B cell (primary cell): ENCODE measurements at regions not wholly inside any gene's neighbourhood (a gene's known extent, or its start where the extent isn't known, plus 50 kb on each side); places are given as distances from the start of the nearest gene placed in this dataset.

Experiments
- ATAC-seq: fragments of 200-7000 bp; cut with Tn5 transposase; one replicate; pipeline ENCODE4 v1.10.0; 2021; ENCODE audit warnings: low read depth, mild to moderate bottlenecking, moderate number of reproducible peaks, moderate library complexity
- CTCF ChIA-PET: fragments of 350-600 bp; sonication (Branson Sonifier 250); formaldehyde crosslinking; loops from one replicate; lab custom pipeline; 2021; ENCODE audit warnings: antibody characterized with exemption, inconsistent platforms; lab: Charles Lee
- POLR2A ChIA-PET: fragments of 350-600 bp; sonication (Branson Sonifier 250); formaldehyde crosslinking; loops from one replicate; lab custom pipeline; 2021; ENCODE audit warnings: antibody characterized with exemption; lab: Charles Lee
- DNase-seq: peaks from one replicate; pipeline ENCODE4 v3.0.0; 2013
- H2AFZ ChIP-seq: 2 replicates; pipeline ENCODE4 v1.6.1; 2012; ENCODE audit warnings: mild to moderate bottlenecking, low read depth, low read length; ENCODE audit not compliant: insufficient read depth, poor library complexity, severe bottlenecking
- H3K27ac ChIP-seq, 2 donors: 1 replicate in 1 of 2; 2 replicates in 1 of 2; pipeline ENCODE4 v1.5.1; 2012 to 2013; ENCODE audit warnings: low read length in 2 of 2, mild to moderate bottlenecking in 2 of 2, moderate library complexity in 1 of 2
- H3K27me3 ChIP-seq, 4 experiments: fragments of 200-600 bp in 1 of 4; sonication (generic) in 1 of 4; replicated peaks in 1 of 4; 1 replicate in 2 of 4; 2 replicates in 2 of 4; pipeline versions ENCODE4 v1.6.1 to v1.7.0; 2013 to 2016; ENCODE audit warnings: low read length in 3 of 4, mild to moderate bottlenecking in 2 of 4, mixed read lengths in 1 of 4, moderate library complexity in 1 of 4; ENCODE audit not compliant: insufficient read depth in 4 of 4, control insufficient read depth in 3 of 4; ENCODE audit errors: control extremely low read depth in 1 of 4
- H3K36me3 ChIP-seq, 2 experiments: replicated peaks in 1 of 2; 1 replicate in 1 of 2; 2 replicates in 1 of 2; pipeline versions ENCODE4 v1.6.1 to v1.7.1; 2013; ENCODE audit warnings: low read length in 1 of 2; ENCODE audit not compliant: insufficient read depth in 2 of 2, control insufficient read depth in 1 of 2; ENCODE audit errors: control extremely low read depth in 1 of 2, extremely low read depth in 1 of 2
- H3K4me1 ChIP-seq, 2 donors: fragments of 200-600 bp in 1 of 2; sonication (generic) in 1 of 2; 1 replicate in 1 of 2; 2 replicates in 1 of 2; pipeline versions ENCODE4 v1.5.1 to v1.6.1; 2013 to 2017; ENCODE audit warnings: low read length in 2 of 2; ENCODE audit not compliant: control insufficient read depth in 2 of 2, insufficient read depth in 2 of 2
- H3K4me2 ChIP-seq: replicated peaks from 2 replicates; pipeline ENCODE3; 2012; ENCODE audit warnings: mild to moderate bottlenecking, low read depth, low read length; ENCODE audit not compliant: poor library complexity, severe bottlenecking
- H3K4me3 ChIP-seq, 5 experiments: fragments of 200-600 bp in 1 of 5; sonication (generic) in 1 of 5; 1 replicate in 3 of 5; 2 replicates in 2 of 5; pipeline versions ENCODE4 v1.5.1 to v1.7.0; 2011 to 2016; ENCODE audit warnings: low read length in 4 of 5, mild to moderate bottlenecking in 4 of 5, low read depth in 2 of 5, control low read depth in 1 of 5, moderate library complexity in 1 of 5; ENCODE audit not compliant: insufficient read depth in 1 of 5; ENCODE audit errors: control extremely low read depth in 1 of 5, extremely low read depth in 1 of 5
- H3K79me2 ChIP-seq: fragments of 200-600 bp; sonication (generic); one replicate; pipeline ENCODE4 v1.6.0; 2016; ENCODE audit warnings: low read length; ENCODE audit not compliant: control insufficient read depth, insufficient read depth
- H3K9ac ChIP-seq: fragments of 200-600 bp; sonication (generic); 2 replicates; pipeline ENCODE4 v1.6.1; 2017; ENCODE audit warnings: mild to moderate bottlenecking, low read length, moderate library complexity
- H3K9me3 ChIP-seq, 3 donors: one replicate each; pipeline versions ENCODE4 v1.6.1 to v1.7.1; 2013; ENCODE audit warnings: low read length in 2 of 3; ENCODE audit not compliant: control insufficient read depth in 2 of 3, insufficient read depth in 1 of 3; ENCODE audit errors: control extremely low read depth in 1 of 3
- H4K20me1 ChIP-seq: 2 replicates; pipeline ENCODE4 v1.6.0; 2012; ENCODE audit warnings: mild to moderate bottlenecking, low read length; ENCODE audit not compliant: insufficient read depth, control insufficient read depth, poor library complexity, severe bottlenecking
- H3K27ac Mint-ChIP-seq: one replicate; pipeline ENCODE4 v1.8.0; 2021; ENCODE audit warnings: mixed read lengths
- H3K27me3 Mint-ChIP-seq: one replicate; pipeline ENCODE4 v1.8.0; 2021; ENCODE audit warnings: mixed read lengths
- H3K4me1 Mint-ChIP-seq: one replicate; pipeline ENCODE4 v1.8.0; 2021; ENCODE audit warnings: mixed read lengths
- H3K4me3 Mint-ChIP-seq: one replicate; pipeline ENCODE4 v1.8.0; 2021; ENCODE audit warnings: mixed read lengths
- H3K9me3 Mint-ChIP-seq: one replicate; pipeline ENCODE4 v1.8.0; 2022; ENCODE audit warnings: mixed read lengths; ENCODE audit not compliant: insufficient read depth
- CTCF ChIP-seq: fragments of 200-600 bp; IDR thresholded peaks from one replicate; pipeline ENCODE4 v1.8.0; 2022; ENCODE audit warnings: antibody characterized with exemption, mild to moderate bottlenecking
- EZH2 ChIP-seq: IDR thresholded peaks from 2 replicates; pipeline ENCODE4 v1.6.1; 2012; ENCODE audit warnings: borderline replicate concordance, low read depth, mild to moderate bottlenecking, moderate library complexity, low read length; ENCODE audit not compliant: insufficient read depth, poor library complexity, severe bottlenecking
- WGBS: methylation state at CpG from one replicate; pipeline ENCODE4 v1.1.5; 2013; ENCODE audit warnings: missing lambda C conversion rate; ENCODE audit not compliant: insufficient coverage; 5-methylcytosine and 5-hydroxymethylcytosine counted together
- intact Hi-C: fragments of 100-400 bp; cut with micrococcal nuclease; formaldehyde crosslinking; loops from one replicate; pipeline ENCODE4 v1.10.0; 2022

DNA sequence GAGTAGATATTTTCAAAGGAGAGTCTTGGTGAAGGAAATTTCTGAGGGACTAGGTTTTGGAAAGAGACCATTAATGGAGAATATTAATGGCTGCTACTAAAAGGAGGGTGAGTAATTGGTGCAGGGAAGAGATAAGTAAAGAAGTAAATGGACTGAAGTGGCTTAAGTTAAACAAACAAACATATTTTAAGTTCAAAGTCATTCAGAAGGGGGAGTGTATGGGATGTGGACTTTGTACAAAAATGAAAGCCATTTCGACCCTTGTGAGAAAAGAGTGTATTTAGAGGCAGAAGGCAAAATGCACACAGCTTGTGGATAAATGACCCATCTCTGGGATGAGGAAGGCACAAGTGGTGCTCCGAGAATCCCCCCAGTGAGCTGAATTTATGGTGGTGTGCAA, 171.7 kb downstream of the BACH1 start:
- peaks cover 0 to 1% (median 0%) of the 10 kb centered on the region in 3 donors for H3K9me3 ChIP-seq
- WGBS: 100% methylated on average over 1 of the region's 2 CpGs
- CTCF ChIA-PET: no interaction called here
- TF ChIP-seq CTCF (no peak), EZH2 (no peak)
- Mint-ChIP-seq H3K4me1 (peaks cover 9% of the 10 kb centered on the region), H3K9me3 (no peaks in the 10 kb centered on the region), H3K27me3 (no peaks in the 10 kb centered on the region), H3K4me3 (no peak overlapping the region), H3K27ac (no peak overlapping the region)
- no peaks in the 10 kb centered on the region for H3K36me3 ChIP-seq
- no peaks in the 10 kb centered on the region for H4K20me1 ChIP-seq
- H3K4me1 ChIP-seq: no peaks in the 10 kb centered on the region
- no peaks in the 10 kb centered on the region for H3K27me3 ChIP-seq
- H2AFZ ChIP-seq: no peak overlapping the region
- POLR2A ChIA-PET: no interaction called here
- H3K79me2 ChIP-seq: no peaks in the 10 kb centered on the region
- H3K27ac ChIP-seq: no peak overlapping the region
- intact Hi-C loops: loop anchor here (10.0 kb wide), 1 partner anchor 1614 kb away; no protein-coding TSS in a partner anchor
- no peak overlapping the region for H3K9ac ChIP-seq
- no peak for DNase-seq
- H3K4me2 ChIP-seq: no peak overlapping the region
- no peak for ATAC-seq
- H3K4me3 ChIP-seq: no peak overlapping the region

DNA sequence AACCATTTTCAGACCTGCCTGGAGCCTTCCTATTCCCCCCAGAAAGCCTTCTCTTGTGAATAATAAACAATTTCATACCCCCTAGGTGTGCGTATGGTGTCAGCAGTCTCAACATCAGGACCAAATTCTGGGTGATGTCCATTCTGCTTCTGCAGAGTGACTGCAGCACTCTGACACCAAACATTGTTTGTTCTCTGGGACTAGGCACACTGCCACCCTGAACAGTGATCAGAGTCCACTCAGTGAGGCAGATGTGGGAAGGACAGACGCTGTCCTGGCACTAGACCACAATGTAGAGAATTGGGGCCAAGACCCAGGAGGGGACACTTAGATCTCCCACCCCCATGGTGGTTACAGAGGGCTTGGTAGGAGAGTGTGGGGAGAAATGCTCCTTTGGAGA, 175.1 kb downstream of the BACH1 start:
- no peaks in the 10 kb centered on the region for H3K27me3 Mint-ChIP-seq
- no peak overlapping the region for H3K27ac Mint-ChIP-seq
- ChIA-PET CTCF (no interaction called here), POLR2A (no interaction called here)
- ATAC-seq (no peak), DNase-seq (no peak)
- Histone ChIP-seq H4K20me1 (no peaks in the 10 kb centered on the region), H3K4me3 (no peak overlapping the region), H3K9ac (no peak overlapping the region), H3K79me2 (no peaks in the 10 kb centered on the region), H3K27ac (no peak overlapping the region), H3K9me3 (peaks cover 0 to 3% (median 1%) of the 10 kb centered on the region in 3 donors), H3K4me2 (no peak overlapping the region), H3K27me3 (no peaks in the 10 kb centered on the region), H3K4me1 (peaks cover 0 to 5% of the 10 kb centered on the region in 2 donors), H2AFZ (no peak overlapping the region), H3K36me3 (no peaks in the 10 kb centered on the region)
- intact Hi-C loops: loop anchor here (10.0 kb wide), 1 partner anchor 1611 kb away; no protein-coding TSS in a partner anchor
- H3K4me3 Mint-ChIP-seq: no peak overlapping the region
- TF ChIP-seq CTCF: no peak
- TF ChIP-seq EZH2: no peak
- no peaks in the 10 kb centered on the region for H3K9me3 Mint-ChIP-seq
- WGBS: 100% methylated on average over 1 of the region's 2 CpGs
- H3K4me1 Mint-ChIP-seq: peaks cover 17% of the 10 kb centered on the region
